GM21526 (cell line): ENCODE measurements at regions not wholly inside any gene's neighbourhood (a gene's known extent, or its start where the extent isn't known, plus 50 kb on each side); places are given as distances from the start of the nearest gene placed in this dataset.
A peak's percentile ranks its signal among the peaks of the same experiment; 100 is the strongest.

Experiments used
- ATAC-seq: cut with Tn5 transposase; IDR thresholded peaks from one replicate; pipeline ENCODE4 v1.9.1; 2021; ENCODE audit warnings: moderate library complexity; ENCODE audit not compliant: unreplicated experiment, low FRiP score

DNA sequence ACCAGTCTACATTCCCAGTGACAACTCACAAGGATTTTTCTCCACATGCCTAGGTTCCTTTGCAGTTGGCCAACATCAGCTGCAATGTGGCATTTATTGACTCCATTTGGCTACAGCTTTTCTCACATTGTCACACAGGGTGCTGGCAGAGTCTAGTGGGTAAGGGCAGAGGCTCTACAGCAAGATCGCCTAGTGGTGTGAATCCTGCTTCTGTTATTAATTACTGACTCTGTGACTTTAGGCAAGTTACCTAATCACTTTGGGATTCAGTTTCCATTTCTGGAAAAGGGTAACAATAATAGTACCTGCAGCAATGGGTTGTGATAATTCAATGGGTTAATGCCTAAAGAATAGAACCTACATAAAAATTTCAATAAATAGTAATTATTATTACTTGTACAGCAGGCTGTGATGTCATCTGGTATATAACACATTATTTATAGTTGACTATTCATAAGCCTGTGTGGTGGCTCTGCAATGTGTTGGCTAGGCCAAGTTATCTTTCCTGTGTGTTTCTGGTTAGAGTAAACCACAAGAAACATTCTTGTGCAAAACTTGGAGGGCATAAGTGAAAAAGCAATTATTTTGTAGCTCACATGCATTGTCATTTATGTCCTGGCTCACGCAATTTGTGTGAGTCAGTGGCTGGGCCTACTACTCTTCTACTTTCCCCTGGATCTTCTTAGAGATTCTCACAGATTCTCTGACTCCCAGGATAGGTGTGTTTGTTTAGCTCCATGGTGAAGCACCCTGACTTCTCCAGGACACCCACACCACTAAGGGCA lies 59.5 kb downstream of the PTGS2 start:
- no peak for ATAC-seq

DNA sequence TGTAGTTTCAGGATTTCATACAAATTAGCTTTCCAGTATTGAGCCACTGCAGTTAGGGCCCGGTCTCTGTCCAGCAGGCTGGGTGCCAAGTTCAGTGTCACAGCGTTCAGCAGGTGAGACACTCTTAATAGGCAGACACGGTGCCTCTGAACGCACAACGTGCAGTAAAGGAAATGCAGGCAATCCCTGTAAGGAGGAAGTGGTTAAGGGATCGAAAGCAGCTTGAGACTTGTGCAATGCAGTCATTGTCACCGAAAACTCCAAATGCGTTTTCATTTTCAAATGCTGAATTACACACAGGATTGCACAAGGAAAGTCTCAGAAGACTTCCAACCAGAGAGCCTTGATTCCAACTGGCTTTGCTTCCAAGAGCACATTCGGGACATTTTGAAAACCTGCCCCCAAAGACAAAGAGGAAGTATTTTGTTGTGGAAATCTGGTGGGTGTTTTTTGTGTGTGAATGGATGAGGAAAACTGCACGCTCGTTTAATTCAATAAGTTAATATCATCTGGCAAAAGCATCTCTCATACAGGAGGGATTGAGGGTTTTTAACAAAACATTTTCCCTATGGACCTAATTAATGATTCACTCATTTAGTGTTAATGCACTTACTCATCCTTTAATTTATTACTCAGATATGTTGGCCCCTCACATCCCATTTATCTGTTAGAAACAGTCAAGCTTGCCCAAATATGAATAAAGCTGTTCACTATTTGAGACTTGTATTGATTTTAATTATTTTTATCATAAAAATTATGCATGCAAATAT lies 61.6 kb downstream of the PTGS2 start:
- ATAC-seq, result peak; percentile 100

DNA sequence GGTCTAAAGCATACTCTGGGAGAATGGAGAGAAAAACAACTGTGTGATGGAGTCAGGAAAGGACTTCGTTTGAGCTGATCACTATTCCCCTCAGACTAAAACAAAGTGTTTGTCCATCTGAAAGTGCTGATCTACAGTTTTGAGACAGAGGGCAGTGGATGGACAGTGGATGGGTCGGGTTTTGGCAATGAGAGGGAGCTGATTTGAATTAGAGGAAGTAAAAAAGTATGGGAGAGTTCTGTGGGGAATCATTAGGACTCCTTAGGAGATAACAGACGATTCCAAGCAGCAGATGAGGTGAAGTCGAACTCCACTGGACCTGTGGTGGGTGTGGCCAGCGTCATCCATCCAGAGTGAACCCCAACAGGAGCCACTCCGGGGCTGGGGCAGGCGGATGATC lies 62.3 kb downstream of the PTGS2 start:
- peak; percentile 0 for ATAC-seq

DNA sequence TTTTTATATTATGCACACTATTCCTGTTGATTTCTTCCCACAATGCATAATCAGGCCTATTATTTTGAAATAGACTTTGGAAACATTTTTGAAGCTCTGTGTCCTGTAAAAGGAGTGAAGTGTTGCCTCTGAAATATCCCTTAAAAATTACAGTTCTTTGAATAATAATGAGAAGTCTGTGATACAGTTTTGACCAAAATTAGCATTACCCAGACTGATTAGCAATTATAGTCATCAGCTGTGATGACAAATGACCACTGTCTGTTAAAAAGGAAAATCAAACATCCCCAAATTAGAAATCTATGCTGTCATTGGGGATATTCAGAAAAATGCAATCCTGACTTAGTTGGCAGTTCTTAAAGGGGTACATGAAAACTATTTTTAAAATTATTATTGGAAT lies 63.7 kb downstream of the PTGS2 start:
- no peak for ATAC-seq

DNA sequence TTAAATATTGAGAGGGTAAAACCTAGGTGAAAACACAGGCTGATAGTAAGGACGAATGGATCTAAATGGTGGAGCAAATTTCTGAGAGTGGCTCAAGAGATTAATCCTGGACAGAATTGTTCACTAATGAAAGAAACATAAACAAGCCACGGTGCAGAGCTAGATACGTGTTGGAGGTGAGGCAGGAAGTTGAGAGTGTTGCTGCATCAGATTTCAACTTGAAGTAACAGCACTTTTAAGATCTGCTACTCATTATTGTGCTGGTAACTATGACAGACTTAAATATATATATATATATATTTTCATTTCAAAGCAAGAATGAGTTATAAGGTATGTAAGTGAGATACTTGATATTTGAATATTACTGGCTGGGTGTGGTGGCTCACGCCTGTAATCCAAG lies 64.9 kb downstream of the PTGS2 start:
- ATAC-seq, result no peak

DNA sequence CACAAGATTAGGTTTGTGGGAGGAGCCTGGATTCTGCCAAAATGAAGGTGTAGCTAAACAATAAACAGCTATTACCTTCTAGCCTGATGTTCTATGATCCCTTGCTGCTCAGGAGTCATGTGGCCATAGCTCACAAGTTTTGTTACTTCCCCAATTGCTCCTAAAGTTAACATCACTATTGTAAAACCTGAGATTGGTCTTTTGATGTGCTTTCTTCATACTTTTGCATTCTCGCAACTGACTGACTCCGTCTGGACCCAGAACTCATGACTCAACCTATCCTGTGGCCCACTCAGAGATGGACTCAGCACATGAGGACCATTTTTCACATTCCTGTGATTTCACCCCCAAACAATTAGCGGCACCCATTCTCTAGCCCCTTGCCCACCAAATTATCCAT lies 69.1 kb downstream of the PTGS2 start:
- ATAC-seq, result no peak

DNA sequence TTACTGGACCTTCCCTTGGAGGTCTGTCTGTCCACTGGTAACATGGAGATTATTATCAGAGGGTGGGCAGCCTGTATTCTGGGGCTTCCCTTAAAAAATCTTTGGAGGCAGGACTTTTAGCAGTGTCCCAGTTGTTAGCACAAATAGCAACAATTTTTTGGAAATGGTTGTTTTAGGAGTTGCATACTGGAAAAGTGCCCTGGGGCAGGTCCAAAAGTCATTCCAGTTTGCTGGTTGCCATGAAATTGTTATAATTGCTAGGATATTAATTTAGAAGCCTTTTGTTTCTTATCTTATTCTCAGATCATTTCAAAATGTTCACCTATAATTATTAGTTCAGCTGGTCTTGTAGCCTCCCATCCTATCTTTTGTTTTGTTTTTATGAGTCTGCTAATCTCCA lies 71.0 kb downstream of the PTGS2 start:
- no peak for ATAC-seq

DNA sequence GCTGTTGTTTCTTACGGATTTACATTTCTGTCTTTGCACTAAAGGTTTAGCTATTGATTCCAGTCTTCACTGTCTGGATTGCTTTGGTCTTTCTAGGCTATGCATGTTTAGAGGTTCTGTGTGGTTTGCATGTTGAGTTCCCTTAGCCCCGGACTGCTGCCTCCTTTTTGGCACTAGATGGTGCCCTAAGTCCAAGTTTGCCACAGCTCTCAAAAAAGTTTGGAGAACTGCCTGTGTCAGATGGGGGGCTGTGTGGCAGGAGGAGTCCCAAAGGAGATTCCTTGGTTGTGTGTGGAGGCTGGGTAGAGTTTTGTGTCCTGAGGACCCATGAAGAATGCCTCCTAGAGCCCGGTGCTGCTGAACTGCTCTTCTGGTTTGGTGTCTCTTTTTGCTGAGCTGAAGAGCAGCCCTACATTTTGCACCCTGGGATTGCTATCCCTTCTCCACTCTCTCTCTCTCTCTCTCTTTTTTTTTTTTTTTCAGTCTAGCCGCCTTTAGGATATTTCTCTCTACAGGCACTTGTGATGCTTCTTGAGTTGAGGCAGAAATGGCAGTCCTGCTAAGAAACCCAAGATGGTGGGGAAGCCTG lies 74.4 kb downstream of the PTGS2 start:
- ATAC-seq, result peak; percentile 96

DNA sequence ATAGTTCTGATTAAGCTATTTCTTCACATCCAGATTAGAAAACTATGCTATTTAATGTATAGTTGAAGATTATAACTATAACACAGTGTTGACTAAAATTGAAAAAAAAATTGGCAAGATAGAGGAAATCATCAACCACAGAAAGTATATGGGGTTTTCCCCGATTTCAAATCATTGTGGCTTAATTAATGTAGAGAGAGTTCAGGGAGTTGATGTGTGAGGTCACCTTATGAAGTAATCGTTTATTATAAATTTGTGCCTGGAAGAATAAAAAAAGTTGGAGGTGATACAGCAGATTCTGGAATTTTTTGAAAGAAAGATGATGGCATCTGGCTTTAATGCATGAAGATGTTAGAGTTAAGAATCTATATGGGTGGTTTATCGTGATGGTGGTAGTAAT lies 84.3 kb downstream of the PTGS2 start:
- no peak for ATAC-seq

DNA sequence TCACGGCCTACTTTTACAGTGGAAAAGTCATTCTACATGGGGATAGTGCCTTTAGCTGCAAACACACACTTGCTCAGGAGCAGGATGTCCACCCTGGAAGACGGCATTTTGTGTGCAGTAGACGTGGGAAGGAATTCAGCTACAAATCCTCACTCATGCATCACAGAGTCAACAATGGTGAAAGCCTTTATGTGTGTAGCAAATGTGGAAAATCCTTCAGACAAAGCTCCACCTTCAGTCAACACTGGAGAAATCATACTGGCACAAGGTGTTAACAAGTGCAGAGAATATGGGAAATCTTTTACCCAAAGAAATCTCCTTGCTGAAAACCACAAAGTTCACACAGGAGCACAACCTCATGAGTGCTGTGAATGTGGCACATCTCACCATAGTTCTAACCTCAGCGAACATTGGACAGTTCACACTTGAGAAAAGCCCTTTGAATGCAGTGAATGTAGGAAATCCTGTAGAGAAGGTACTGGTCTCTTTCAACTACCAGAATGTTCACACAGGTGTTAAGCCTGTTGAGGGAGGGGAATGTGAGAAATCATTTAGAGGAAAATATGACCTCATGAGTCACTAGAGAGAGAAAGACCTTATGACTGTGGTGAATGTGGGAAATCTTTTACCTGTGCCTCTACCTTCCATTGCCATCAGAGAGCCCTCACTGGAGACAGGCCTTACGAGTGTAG lies 101.8 kb downstream of the PTGS2 start:
- ATAC-seq, result no peak

DNA sequence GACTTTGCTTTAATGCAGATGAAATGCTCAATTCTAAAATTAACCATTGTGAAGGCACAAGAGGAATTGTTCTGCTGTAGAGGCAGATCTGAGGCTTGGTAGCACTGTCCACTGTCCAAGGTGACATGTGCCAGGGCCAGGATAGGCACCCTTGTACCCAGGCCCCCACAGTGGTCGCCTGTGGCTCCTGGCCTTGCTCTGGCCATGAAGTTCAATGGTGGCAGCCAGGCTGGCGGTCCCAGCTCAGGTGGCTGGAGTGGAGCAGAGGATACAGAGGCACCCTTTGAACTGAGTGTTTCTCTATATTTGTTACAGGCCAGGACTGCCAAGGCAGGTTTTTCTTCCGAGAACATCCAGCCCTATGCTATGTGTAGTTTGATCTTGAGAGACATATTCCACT lies 102.6 kb downstream of the PTGS2 start:
- ATAC-seq, result no peak

DNA sequence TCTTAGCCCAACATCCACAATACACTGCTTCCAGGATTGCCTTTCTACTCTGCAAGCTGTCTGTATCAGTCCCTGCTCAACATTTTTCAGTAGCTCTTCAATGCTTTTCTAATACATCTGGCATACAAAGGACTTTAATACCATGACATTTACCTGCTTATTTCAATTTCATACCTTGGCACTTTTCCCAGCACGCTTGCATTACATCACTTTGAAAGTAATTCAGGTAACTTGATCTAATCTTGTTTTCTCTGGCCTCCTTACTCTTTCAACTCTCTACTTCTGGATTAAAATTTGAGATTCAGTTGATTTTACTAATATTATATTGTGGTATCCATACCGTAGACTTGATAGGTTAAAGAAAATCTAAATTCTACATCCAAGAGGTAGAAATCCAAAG lies 103.0 kb downstream of the PTGS2 start:
- ATAC-seq, result no peak

DNA sequence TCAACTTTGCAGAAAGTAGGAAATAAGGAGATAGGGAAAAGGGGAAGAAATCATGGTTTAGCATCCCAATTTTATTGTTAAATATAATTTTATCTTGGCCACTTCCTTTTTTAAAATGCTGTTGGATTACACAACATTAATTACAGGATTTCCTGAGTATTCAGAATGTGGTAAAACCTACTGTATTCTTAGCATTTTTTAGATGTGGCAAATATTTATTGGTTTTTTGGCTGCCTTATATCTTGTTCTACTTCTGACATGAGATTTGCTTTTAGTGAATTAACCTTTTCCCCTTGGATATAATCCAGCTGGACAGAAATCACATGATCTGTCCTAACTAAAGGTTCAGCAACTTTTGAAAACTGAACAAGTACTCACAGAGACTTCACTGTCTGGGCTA lies 104.9 kb downstream of the PTGS2 start:
- ATAC-seq, result no peak

DNA sequence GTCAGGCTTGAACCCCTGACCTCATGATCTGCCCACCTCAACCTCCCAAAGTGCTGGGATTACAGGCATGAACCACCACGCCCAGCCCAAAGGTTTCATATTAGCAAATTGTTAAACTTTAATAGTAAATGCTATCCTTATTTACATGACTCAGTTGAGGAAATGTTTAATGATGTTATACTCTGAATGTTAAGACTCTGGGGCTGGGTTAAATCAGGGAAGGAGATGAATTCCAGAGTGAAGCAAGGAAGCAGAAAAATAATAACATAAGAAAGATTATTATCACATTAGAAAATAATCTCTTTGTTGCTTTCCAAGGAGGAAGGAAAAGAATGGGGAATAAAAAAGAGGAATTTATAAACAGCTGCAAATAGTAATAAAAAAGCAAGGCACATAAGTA lies 105.3 kb downstream of the PTGS2 start:
- ATAC-seq, result no peak

DNA sequence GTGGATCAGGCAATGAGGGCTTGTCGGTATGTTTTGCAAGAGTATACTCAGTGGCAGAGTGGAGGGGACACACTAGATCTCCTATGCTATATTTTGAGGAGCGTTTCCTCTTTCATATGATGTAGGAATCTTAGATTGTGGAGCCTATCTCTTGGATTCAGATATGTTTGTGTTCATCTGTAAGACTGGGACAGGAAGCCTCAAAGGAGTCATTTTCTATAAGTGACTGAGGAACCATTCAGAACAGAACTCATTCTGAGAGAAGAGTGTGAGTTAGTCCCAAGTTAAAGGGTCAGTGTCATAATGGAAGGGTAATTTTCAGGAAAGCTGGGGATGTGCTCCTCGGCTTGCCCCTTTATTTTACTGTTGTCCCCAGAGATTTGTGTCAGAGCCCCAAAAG lies 107.7 kb downstream of the PTGS2 start:
- no peak for ATAC-seq

DNA sequence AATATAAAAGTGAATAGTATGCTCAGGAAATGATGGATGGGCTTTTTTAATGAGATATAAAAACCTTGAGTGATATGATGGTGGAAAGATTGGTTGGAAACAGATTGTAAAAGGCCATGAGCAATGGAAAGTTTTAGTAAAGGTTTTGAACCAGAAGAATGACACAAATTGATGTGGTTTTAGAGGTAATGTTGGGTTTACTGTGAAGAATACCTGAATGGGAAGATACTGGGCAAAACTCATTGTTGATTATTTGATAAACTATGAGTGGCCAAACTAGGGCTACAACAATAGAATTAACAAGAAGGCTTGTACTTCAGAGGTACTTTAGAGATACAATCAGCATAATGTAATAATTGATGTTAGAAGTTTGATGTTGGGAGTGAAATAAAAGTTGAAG lies 108.5 kb downstream of the PTGS2 start:
- no peak for ATAC-seq

DNA sequence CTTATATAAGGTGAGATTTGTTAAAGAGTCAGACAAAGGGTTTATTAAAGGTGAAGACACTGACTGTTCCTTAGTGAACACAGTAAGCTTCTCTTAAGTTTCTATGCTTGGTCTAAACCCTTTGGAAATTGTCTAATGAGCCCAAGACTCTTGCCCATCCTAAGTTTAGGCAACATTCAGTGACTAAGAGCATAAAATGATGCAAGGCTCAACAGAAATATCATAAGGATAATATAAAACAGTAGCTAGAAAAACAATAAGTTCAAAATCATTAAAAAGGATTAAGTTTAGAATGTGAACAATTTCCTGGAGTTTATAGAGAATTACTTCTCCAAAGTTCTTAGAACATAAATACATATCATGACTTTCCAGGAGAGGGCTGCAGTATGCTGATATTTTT lies 108.9 kb upstream of the PDC start:
- ATAC-seq, result no peak

DNA sequence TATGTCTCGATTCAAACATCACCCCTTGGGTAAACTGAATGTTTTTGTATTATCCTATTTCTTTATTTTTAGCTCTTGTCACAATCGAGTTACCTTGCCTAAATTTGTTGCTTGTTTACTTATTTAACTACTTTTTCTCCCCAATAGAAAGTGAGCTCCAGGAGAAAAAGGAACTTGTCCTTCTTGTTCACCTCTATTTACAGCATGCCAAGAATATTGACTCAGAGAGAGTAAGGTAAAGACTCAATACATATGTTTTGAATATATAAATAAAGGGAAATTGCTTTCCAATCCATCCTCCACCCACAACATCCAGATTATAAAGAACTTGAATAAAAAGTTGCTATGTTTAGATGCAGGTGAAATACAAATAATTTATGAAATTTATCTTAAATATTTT lies 107.3 kb upstream of the PDC start:
- no peak for ATAC-seq

DNA sequence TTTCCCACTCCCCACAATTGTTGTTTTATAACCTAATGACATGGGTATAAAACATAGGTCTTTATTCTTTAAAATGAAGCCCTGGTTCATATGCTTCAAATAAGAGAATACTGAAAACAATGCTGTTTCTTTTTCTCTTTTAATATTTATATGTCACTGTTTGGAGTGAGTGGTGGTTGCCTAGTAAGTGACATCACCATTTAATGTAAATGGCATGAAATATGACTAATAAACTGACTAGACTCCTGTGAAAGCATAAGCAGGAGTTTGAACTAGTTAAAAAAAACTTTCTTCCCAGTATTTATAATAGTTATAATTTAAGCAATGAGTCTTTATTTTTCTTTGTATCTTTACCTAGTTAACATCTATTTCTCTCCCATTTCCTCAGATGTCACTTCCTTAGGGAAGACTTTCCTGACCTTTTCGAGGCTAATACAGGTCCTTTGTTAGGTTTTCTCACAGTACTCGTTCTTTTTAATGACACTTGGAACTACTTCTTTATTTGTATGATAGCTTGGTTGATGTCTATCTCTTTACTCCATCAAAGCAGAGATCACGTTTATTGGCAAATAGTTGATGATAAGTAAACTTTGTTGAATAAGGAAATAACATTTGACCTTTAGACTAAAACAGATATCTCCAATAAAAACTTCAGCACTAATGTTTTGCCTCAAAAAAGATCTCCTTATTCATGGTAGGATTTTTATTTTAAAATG lies 105.4 kb upstream of the PDC start:
- no peak for ATAC-seq

DNA sequence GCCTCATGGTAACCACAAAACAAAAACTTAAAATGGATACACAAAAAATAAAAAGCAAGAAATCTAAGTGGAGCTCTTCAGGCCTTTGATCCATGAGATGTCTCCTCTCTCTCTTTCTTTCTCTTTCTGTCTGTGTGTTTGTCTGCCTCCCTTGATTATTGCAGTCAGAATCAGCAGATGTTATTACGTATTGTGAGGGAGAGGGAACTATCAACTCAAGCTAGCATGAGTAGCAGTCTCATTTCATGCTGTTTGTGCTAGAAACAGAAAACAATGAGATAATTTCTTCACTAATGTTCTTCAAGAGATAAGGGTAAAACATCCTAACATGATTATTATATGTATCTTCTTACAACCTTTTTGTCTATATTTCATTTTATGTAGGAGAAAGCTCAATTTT lies 103.7 kb upstream of the PDC start:
- no peak for ATAC-seq
